Hypothalamus (tissue), 51 donors: ENCODE measurements at regions not wholly inside any gene's neighbourhood (a gene's known extent, or its start where the extent isn't known, plus 50 kb on each side); places are given as distances from the start of the nearest gene placed in this dataset.

Experiments
- DNase-seq, 51 donors: peaks; one replicate each; lab custom pipeline; 2025; lab: John Stamatoyannopoulos, UW

DNA sequence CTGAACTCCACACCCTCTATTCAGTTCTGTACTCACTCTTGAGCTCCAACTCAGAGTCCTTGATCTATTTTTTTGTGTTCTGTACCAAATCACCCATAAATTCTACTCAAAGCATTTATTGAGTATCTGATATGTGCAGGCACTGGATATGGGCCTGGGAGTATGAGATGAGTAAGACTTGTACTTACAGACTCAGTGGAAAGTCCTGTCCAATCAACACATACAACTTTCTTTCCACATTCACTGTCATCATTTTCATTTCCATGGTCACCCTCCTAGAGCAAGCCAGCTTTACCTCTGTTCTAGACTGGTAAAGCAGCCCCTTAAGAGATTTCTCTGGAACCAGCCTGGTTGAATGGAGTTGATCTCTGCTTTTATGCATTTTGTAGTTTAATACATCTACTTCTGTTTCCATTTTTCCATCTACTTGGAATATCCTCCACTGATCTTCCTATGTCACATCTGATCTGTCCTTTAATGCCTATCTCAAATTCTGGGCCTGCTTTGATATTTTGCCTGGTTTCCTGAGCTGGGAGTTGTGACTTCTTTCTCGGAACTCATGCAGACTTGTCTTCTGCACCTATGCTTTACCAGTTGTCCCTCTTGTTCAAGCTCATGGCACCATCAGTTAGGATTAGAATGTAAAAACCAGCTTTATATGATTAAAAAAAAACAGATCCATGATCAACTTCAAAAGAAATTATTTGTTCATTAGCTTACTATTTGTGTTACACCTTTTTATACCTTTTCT lies 96.9 kb upstream of the GLS start:
- no peak for DNase-seq

DNA sequence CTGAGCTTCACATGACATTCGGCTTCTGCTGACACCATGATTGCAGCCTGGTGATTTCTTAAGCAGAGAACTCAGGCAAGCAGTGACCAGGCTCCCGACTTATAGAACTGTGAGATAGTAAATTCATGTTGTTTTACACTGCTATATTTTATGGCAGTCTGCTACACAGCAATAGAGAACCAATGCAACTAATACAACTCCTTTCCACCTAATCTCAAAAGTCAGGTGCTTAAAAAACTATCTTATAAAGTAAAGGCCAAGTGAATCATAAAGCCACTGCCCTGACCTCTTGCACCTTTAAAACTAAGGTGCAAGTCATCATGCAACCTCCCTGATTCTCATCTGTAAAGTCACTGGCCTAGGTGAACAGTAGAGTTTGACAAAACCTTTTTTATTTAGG lies 95.3 kb upstream of the GLS start:
- no peak for DNase-seq

DNA sequence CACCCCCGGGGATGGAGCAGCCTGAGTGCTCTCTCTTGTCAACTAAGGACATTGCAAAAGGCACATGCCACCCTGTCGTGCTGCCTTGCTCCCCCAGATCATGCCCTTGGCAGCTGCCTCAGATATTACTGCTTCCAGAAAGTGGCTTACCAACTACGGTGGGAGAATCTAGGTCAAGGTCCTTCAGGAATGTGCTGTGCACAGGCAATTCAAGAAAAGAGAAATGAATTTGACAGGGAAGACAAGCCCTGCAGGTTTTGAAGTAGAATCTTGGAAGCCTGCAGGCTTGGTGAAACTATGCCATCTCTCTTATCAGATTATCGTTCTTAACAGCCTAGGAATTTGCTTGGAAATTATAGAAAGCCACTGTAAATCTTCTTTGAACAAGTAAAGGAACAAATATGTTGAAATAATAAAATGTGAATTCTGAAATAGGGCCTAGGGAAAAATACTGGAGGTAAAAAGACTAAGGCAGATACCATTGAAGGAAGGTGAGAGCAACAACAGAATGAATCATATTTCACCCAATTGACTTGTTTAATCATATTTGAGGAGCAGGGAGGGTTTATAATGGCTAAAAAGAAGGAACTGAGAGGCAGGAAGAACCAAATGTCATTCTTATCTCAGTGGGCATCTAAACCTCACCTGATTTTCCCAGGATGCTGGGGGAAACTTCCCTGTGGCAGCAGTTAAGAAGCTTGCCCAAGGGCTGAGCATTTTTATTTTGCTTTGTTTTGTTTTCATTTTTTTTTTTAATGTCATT lies 94.0 kb upstream of the GLS start:
- peak in 3 of 51 donors; percentile 0 to 1 (median 1) for DNase-seq

DNA sequence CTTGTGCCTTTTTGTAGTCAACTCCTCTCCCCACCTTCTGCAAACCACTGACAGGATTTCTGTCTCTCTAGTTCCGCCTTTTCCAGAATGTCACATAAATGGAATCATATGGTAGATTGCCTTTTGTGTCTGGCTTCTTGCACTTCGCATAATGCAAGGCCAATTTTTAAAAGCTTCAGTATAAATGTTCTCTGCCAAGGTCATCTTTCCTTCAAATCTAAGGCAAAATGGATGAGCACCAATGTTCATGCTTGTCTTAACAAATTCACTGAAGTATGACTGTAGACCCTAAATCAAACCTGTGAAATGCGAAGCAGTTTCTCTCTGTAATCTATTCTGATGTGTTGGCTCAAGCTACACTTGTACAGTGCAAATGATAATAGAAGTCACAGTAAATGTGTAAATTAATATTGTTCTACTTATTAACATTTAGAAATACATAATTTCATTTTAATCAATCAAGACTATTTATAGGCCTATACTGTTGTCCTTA lies 92.8 kb upstream of the GLS start:
- DNase-seq = no peak

DNA sequence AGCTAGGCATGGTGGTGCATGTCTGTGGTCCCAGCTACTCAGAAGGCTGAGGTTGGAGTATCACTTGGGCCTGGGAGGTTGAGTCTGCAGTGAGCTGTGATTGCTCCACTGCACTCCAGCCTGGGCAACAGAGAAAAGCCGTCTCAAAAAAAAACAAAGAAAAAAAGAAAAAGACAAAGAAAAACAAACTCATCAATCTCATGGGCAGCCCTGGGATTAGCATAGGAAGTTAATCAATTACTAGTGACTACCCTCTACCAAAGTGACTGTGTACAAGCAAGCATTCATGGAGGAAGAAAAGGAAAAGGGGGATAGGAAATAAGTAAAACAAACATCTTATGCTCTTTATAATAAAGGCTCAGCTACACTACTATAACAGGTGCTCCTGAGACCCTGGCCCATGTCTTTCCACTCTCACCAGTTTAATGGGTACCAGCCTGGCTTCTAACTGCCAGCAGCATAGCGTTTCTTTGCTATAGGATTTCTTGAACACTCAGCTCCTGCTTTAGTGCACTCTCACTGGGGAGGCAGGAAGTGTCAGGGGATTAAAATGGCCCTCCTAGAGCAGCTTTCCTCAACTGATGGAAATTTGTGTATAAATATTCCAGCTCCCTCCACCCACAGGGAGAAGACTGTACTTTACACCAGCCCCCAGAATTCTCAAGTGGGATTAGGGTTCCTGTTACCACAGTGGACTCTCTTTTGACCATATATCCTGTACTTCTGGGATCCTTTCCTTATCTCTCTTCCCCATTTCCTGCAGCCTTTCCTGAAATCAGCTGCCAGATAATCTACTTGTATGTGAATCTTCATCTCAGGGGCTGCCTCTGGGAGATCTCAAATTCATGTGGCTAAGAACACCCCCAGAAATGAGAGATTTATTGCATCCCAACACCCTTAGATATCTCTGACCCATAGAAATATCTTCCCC lies 91.3 kb upstream of the GLS start:
- no peak for DNase-seq

DNA sequence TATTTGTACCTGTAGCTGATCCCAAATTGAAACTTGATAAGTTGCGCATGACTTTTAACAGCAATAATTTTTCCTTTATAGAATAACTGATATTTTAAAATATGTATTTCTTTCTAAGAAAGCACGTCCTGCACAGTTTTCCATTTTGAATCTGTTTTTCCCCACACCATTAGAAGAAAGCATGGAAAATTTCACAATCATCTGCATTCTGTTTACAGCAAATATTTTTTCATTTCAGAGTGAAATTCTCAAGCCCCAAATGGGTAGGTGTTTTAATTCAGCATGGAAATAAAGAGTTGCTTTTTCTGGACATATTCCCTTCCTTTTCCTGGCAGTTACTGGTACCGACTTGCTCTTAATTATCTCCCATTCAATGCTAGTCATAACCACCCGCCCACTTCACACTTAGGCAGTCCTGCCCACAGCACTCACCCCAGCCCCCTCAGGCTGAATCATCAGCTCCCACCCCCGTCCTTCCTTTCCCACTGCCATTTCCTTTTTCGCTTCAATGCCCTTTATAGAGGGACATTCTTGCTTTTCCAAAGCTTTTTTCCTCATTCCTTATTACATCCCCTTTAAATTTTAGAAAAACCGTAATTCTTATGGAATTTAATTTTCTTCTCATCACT lies 89.2 kb upstream of the GLS start:
- peak in 4 of 51 donors; percentile 16 to 31 (median 21) for DNase-seq

DNA sequence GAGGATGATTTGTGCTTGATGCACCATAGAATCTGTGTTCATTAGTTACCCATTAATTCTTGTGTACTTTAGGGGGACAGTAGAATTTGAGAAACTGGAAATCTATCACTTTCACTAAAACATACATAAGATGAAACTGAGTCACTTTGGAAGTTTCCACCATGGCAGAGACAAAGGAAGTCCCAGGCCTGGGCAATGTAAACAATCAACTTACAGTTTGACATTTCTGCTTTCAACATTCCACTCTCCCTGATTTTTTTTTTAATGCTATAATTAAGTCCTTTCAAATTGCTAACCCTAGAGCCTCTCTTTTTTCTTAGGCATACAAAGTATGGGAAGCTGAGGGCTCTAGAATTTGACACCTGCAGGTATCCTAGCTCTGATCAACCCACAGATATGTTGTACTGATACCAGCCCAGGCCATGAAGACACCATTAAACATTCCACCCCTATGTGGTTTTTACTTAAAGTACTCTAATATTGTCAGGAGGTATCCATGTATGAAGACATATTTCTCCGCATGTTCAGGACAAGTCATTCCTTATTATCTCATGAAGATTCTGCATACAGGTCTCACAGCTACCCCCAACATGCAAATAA lies 88.5 kb upstream of the GLS start:
- DNase-seq = no peak

DNA sequence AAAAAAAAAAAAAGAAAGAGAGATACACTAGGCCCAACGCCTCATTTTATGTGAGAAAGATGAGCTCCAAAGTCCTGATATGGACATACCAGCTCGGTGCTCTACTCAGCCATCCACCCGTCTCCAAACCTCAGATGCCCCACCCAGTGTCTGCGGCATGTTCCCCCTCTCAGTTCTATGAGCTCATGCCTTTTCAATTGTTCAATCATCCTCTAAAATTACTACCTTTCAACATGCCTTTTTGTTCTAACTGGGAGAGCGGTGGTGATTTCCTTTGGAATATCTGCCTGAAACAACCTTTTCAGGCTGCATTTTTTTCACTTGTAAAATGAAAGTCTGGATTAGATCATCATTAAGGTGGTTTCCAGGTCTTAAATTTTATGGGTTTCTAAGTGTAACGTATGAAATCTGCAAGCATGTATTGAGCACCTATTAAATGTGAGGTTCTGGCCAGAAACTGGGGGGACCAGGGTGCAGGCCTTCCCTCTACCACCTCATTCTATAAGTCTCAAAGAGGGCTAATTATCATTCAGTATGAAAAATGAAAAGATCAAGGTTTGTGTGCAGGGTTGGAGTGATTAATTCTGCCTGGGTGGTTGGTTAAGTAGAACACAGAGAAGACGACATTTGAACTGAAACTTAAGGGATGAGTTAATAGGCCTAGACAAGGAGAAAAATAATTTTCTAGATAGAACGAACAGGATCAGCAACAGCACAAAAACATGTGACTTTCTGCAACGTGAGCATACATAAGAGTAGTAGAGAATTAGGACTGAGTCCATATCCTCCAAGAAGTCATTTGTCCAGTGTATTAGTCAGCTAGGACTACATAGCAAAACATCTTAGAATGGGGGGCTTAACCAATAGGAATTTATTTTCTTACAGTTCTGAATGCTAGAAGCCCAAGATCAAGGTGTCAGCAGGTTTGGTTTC lies 87.4 kb upstream of the GLS start:
- no peak for DNase-seq

DNA sequence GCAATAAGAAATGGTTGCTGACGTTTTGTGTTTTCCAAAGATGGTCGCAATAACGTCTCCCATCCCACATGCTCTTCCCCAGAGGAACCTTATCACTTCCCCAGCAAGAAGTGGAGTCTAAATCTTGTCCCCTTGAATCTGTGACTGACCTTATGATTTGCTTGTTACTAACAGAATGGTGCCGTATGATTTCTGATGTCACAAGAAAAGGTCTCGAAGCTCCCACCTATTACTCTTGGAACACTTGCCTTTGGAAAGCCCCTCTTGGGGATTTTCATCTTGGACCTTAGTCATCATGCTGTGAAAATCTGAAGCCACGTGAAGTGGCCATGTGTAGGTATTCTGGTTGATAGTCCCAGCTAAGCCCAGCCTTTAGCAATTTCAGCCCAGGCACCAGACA lies 86.2 kb upstream of the GLS start:
- DNase-seq = no peak

DNA sequence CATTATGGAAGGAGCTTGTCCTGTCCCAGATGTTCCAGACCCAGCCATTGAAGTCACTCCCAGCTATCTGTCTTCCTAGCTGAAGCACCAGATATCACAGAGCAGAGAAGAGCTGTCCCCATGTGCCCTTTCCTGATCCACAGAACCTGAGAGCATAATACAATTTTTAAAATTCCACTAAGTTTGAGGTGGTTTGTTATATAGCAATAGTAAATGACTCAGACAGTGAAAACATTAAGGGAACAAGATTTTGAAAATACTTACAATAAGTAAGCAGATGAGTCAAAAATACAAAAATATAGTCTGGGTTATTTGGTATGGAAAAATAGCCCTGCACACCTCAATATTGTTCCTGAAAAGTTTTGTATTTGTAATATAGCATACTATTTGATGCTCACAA lies 85.8 kb upstream of the GLS start:
- DNase-seq = no peak

DNA sequence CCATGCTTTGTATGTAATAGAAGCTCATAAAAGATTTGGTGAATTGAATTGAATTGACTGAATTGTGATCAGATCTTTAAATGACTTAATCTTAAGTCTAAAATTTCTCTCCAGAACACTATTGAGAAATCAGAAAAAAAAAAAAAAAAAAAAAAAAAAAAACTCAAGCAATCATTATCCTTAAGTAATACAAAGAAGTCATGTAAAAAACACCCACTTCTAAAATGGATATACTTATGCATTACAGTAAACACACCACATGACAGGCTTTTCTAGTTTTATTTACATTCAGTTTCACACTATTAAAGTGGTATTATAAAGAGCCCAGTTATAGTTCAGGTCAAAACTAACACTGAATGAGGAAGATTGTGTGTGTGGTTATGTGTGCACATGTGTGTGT lies 84.9 kb upstream of the GLS start:
- DNase-seq = no peak

DNA sequence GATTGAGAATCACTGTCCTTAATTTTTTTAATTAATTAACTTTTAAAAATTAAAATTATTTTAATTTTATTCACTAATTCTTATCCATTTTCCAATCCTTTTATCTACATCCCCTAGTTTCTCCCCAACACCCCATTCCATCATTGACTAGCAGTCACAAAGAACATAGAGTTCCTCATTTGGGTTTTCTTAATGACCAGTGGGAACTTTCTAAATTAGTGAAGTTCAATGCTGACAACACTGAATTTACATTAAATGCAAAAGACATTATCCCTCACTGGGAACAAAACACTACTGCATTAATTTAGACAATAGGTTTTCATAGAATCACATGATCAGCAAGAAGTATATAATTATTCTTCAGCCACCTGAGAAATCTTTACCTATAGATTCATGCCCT lies 80.6 kb upstream of the GLS start:
- no peak for DNase-seq

DNA sequence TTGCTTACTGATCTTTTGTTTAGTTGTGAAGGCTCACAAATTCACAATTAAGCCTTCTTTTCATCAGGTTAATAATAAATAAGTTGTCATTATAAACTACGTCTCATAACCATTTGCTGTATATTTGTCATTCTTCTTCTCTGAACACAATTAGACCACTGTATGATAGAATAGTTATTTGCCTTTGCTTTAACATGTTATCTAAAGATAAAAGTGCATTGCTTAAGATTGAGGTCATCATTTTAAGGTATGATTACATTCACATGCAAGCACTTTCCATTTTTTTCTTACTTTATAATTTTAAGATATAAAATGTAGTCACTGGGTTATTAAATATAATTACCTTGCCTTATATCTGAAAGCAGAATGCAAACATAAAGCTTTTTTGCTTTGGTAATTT lies 80.1 kb upstream of the GLS start:
- no peak for DNase-seq

DNA sequence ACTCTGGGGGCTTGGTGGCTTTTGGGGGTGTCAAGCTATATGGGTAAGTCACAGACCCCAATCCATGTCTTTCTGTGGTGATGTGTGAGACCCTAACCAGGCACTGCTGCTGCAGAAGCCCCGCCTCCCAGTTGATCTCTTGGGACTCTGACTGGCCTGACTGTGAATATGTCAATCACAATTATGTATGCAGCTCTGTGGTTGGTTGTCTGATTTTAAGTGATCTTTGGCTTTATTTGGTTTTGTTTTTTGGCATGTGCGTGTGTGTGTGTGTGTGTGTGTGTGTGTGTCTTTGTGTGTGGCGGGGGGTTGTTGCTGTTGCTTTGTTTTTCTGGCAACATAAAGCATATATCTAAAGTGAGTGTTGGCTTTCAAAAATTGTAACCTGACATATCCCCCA lies 78.5 kb upstream of the GLS start:
- no peak for DNase-seq

DNA sequence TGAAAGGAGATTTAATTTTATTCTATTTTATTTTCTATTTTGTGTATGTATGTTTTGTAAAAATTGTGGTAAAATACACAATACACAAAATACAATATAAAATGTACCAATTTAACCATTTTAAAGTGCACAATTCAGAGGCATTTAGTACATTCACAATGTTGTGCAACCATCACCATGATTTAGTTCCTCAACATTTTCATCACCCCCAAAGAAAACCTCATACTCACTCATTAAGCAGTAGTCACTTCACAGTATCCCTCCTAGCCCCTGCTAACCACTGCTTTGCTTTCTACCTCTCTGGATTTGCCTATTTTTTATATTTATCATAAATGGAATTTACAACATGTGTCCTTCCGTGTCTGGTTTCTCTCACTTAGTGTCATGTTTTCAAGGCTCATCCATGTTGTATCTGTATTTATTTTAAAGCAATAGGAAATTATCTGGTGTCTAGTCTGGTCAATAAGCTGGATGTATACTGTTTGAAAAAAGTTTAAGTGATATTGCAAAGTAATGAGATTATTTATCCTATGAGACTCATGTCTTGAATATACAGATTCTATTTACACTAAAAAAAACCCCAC lies 77.9 kb upstream of the GLS start:
- no peak for DNase-seq

DNA sequence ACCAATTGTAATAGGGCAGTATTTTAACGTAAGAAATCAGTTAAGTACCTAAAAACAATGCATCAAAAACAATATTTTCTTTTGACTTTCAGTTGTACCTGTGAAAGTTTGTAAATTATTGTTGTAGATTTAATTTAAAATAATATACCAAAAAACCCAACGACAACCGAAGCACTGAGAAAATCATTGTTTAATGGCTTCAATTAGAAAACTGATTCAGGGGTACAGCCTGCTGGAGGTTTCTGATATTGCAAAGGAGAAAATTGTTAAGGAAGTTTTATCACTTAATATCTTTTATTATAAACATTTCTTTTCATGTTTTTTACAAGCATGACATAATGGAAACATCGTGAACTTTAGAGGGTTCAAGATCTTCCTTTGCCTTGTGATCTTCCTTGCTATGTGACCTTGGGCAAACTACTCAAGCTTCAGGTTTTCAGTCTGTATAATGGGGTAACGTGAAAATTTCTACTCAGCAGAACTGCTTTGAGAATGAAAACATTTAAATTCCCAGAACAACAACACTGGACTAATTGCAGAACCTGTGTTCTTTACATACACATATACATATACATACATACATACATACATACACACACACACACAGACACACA lies 76.3 kb upstream of the GLS start:
- DNase-seq = peak in 1 of 51 donors; percentile 34

DNA sequence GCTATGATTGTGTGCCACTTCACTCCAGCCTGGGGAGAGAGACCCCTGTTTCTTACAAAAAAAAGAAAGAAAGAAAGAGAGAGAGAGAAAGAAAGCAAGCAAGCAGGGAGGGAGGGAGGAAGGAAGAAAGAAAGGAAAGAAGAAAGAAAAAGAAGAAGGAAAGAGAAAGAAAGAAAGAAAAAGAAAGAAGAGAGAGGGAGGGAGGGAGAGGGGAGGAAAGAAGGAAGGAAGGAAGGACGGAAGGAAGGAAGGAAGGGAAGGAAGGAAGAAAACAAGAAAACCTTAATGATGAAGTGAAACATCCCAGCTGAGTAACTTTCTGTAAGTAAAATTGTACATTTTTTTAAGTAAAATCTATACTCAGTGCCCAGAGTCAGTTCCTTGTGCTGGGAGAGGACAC lies 75.5 kb upstream of the GLS start:
- DNase-seq = no peak

DNA sequence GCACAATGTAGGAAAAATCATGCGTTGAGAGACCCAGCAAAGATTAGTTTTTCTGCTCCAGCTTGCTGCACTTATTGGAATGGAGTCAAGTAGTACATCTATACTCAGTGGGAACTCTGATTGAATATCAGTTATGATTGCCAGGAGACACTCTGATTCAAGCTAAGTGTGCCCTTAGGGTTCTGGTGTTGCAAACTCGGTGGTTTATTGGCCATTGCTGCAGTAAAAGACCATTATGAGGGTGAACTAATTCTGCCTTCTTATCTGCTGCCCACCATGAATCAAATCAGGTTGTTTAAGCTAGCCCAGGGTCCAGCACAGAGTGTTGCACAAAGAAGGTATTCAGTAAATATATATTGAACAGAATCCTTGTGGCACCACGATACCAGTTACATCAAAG lies 74.8 kb upstream of the GLS start:
- no peak for DNase-seq
